Calu3 (cell line): ENCODE measurements at regions not wholly inside any gene's neighbourhood (a gene's known extent, or its start where the extent isn't known, plus 50 kb on each side); places are given as distances from the start of the nearest gene placed in this dataset.

Source experiments
- BruUV-seq: library from RNA; stranded (reverse); fragments of 400-500 nt; replicated peaks from 2 replicates; lab custom pipeline; 2021; lab: Mats Ljungman, UMichigan
- CTCF ChIA-PET: fragments of 300-600 bp; sonication (Branson Sonifier 250); formaldehyde crosslinking; loops from one replicate; lab custom pipeline; 2022; ENCODE audit warnings: antibody characterized with exemption; lab: Charles Lee
- DNase-seq: peaks from one replicate; pipeline ENCODE4 v3.0.0; 2022
- H3K27ac Mint-ChIP-seq: one replicate; pipeline ENCODE4 v1.8.0; 2022; ENCODE audit warnings: mixed read lengths; ENCODE audit not compliant: unreplicated experiment
- H3K27me3 Mint-ChIP-seq: one replicate; pipeline ENCODE4 v1.8.0; 2022; ENCODE audit warnings: mixed read lengths; ENCODE audit not compliant: unreplicated experiment
- H3K36me3 Mint-ChIP-seq: one replicate; pipeline ENCODE4 v1.8.0; 2022; ENCODE audit warnings: mild to moderate bottlenecking, moderate library complexity, mixed read lengths; ENCODE audit not compliant: insufficient read depth, unreplicated experiment
- H3K4me1 Mint-ChIP-seq: one replicate; pipeline ENCODE4 v1.8.0; 2022; ENCODE audit warnings: mild to moderate bottlenecking, low read depth, mixed read lengths; ENCODE audit not compliant: unreplicated experiment
- H3K4me3 Mint-ChIP-seq: one replicate; pipeline ENCODE4 v1.8.0; 2022; ENCODE audit warnings: mild to moderate bottlenecking, low read depth, moderate library complexity, mixed read lengths; ENCODE audit not compliant: unreplicated experiment
- H3K9me3 Mint-ChIP-seq: one replicate; pipeline ENCODE4 v1.8.0; 2022; ENCODE audit warnings: low read depth, mixed read lengths; ENCODE audit not compliant: unreplicated experiment
- intact Hi-C: fragments of 100-400 bp; cut with micrococcal nuclease; formaldehyde crosslinking; loops from one replicate; pipeline ENCODE4 v1.10.0; 2022; ENCODE audit not compliant: unreplicated experiment
- TF ChIP-seq, protein P1 (sequence below): fragments of 200-600 bp; IDR thresholded peaks from one replicate; pipeline ENCODE4 v1.8.0; 2022; ENCODE audit warnings: antibody characterized with exemption; ENCODE audit not compliant: unreplicated experiment

DNA sequence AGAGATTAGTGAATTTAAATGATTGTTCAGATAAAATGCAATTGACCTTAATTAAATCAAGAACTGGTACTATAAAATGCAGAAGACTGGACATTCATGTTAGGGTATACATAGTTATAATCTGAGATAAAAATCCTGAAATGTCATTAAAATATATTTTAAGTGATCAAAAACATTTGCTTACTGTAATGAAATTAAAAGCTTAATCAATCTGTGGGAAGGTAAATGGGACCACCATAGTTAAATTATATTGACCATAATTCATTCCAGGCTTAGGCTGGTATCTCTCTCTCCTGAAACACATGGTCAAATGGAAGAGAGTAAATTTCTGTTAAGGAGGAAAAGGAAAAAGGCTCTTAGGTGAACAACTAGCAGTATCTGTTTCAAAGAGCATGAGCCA, 474.4 kb downstream of the C4orf33 start:
- Mint-ChIP-seq H3K4me1 (no peaks in the 10 kb centered on the region), H3K27ac (no peak overlapping the region), H3K9me3 (no peaks in the 10 kb centered on the region), H3K4me3 (no peak overlapping the region), H3K36me3 (no peaks in the 10 kb centered on the region), H3K27me3 (no peaks in the 10 kb centered on the region)
- BruUV-seq, result no TSS peak
- TF ChIP-seq, protein P1, sequence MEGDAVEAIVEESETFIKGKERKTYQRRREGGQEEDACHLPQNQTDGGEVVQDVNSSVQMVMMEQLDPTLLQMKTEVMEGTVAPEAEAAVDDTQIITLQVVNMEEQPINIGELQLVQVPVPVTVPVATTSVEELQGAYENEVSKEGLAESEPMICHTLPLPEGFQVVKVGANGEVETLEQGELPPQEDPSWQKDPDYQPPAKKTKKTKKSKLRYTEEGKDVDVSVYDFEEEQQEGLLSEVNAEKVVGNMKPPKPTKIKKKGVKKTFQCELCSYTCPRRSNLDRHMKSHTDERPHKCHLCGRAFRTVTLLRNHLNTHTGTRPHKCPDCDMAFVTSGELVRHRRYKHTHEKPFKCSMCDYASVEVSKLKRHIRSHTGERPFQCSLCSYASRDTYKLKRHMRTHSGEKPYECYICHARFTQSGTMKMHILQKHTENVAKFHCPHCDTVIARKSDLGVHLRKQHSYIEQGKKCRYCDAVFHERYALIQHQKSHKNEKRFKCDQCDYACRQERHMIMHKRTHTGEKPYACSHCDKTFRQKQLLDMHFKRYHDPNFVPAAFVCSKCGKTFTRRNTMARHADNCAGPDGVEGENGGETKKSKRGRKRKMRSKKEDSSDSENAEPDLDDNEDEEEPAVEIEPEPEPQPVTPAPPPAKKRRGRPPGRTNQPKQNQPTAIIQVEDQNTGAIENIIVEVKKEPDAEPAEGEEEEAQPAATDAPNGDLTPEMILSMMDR, result no peak
- intact Hi-C loops, result no loop called here
- CTCF ChIA-PET, result no interaction called here
- no peak for DNase-seq

DNA sequence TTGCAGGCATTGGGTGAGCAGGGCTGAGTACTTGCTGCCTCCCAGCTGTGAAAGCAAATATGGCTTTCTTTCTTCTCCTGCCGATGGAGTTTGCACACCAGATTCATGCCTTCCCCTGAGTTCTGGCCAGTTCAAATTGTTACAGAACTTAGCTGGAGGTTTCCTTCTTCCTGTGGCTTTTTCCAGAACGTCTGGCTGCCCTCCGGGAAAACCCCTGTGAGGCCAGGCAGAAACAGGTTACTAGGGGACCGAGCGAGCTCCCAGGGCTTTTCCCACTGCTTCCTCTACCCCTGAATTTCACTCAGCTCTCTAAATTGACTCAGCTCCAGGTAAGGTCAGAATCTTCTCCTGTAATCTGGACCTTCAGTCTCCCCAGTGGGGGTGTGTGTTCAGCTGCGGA, 482.4 kb downstream of the C4orf33 start:
- DNase-seq, result no peak
- no peak overlapping the region for H3K27ac Mint-ChIP-seq
- TF ChIP-seq, protein P1, result no peak
- H3K27me3 Mint-ChIP-seq, result no peaks in the 10 kb centered on the region
- CTCF ChIA-PET, result no interaction called here
- H3K4me3 Mint-ChIP-seq, result no peak overlapping the region
- intact Hi-C loops, result no loop called here
- no peaks in the 10 kb centered on the region for H3K36me3 Mint-ChIP-seq
- no peaks in the 10 kb centered on the region for H3K9me3 Mint-ChIP-seq
- no TSS peak for BruUV-seq
- no peaks in the 10 kb centered on the region for H3K4me1 Mint-ChIP-seq

GRCh38 chr4:129581305-129581704, 485.4 kb downstream of the C4orf33 start:
- H3K9me3 Mint-ChIP-seq, result no peaks in the 10 kb centered on the region
- DNase-seq, result no peak
- H3K36me3 Mint-ChIP-seq, result no peaks in the 10 kb centered on the region
- H3K27ac Mint-ChIP-seq, result no peak overlapping the region
- no peak overlapping the region for H3K4me3 Mint-ChIP-seq
- no peaks in the 10 kb centered on the region for H3K27me3 Mint-ChIP-seq
- intact Hi-C loops, result no loop called here
- no TSS peak for BruUV-seq
- no peaks in the 10 kb centered on the region for H3K4me1 Mint-ChIP-seq
- TF ChIP-seq, protein P1, result no peak
- CTCF ChIA-PET, result no interaction called here

- no TSS peak for BruUV-seq
- Mint-ChIP-seq H3K27ac (no peak overlapping the region), H3K27me3 (no peaks in the 10 kb centered on the region), H3K4me1 (no peaks in the 10 kb centered on the region), H3K36me3 (no peaks in the 10 kb centered on the region), H3K9me3 (no peaks in the 10 kb centered on the region), H3K4me3 (no peak overlapping the region)
- no peak for DNase-seq
- CTCF ChIA-PET, result no interaction called here
- intact Hi-C loops, result no loop called here
- TF ChIP-seq, protein P1, result no peak
Observed at GRCh38 chr4:129583868-129584267, 487.9 kb downstream of the C4orf33 start.
